Mucosa of descending colon (tissue), 3 donors: ENCODE measurements at regions not wholly inside any gene's neighbourhood (a gene's known extent, or its start where the extent isn't known, plus 50 kb on each side); places are given as distances from the start of the nearest gene placed in this dataset.

ENCODE experiments used
- ATAC-seq: fragments of 200-7000 bp; cut with Tn5 transposase; one replicate; pipeline ENCODE4 v1.9.1; 2020; ENCODE audit warnings: mild to moderate bottlenecking, moderate library complexity
- DNase-seq, 3 donors: peaks; one replicate each; pipeline ENCODE4 v3.0.0-alpha.2; 2020
- H3K36me3 ChIP-seq: fragments of 200-600 bp; one replicate; pipeline ENCODE4 v1.8.0; 2021; ENCODE audit warnings: low read depth, mild to moderate bottlenecking
- H3K4me1 ChIP-seq: fragments of 200-600 bp; one replicate; pipeline ENCODE4 v1.8.0; 2021; ENCODE audit warnings: low read depth, mild to moderate bottlenecking
- H3K4me3 ChIP-seq: fragments of 200-600 bp; one replicate; pipeline ENCODE4 v1.8.0; 2021; ENCODE audit warnings: mild to moderate bottlenecking
- H3K9me3 ChIP-seq: fragments of 200-600 bp; one replicate; pipeline ENCODE4 v1.8.0; 2021; ENCODE audit warnings: mild to moderate bottlenecking
- CTCF ChIP-seq: fragments of 200-600 bp; IDR thresholded peaks from one replicate; pipeline ENCODE4 v1.8.0; 2022; ENCODE audit warnings: antibody characterized with exemption, mild to moderate bottlenecking
- intact Hi-C, 2 donors: fragments of 100-400 bp; cut with DNase I in 1 of 2; cut with micrococcal nuclease in 1 of 2; formaldehyde crosslinking; loops; one replicate each; pipeline versions ENCODE4 v1.11.0 to v1.11.1; 2022; cut with DNase I, micrococcal nuclease
- donor health status: DM: no; HTN: no; CAD: no; lungs with moderate emphysema.
- donor health status: DM: no; HTN: no; CAD: no.
- donor health status: DM: no; HTN: yes; CAD: no.

- no peaks in the 10 kb centered on the region for H3K9me3 ChIP-seq
- no peak for DNase-seq
- intact Hi-C loops, result no loop called here
- H3K36me3 ChIP-seq, result no peaks in the 10 kb centered on the region
- H3K4me3 ChIP-seq, result no peak overlapping the region
- no peak for TF ChIP-seq CTCF
- no peak for ATAC-seq
- no peaks in the 10 kb centered on the region for H3K4me1 ChIP-seq
Measured at GRCh38 chr2:21715887-21716286, 592.1 kb downstream of the TDRD15 start.

GRCh38 chr2:21727101-21727500 is 603.3 kb downstream of the TDRD15 start:
- no peak for TF ChIP-seq CTCF
- Histone ChIP-seq H3K4me3 (no peak overlapping the region), H3K9me3 (no peaks in the 10 kb centered on the region), H3K36me3 (no peaks in the 10 kb centered on the region), H3K4me1 (no peaks in the 10 kb centered on the region)
- intact Hi-C loops, result no loop called here
- DNase-seq (no peak), ATAC-seq (no peak)

GRCh38 chr2:21728133-21728532 is 604.4 kb downstream of the TDRD15 start:
- DNase-seq (no peak), ATAC-seq (no peak)
- TF ChIP-seq CTCF, result no peak
- no peaks in the 10 kb centered on the region for H3K4me1 ChIP-seq
- no peaks in the 10 kb centered on the region for H3K9me3 ChIP-seq
- no peaks in the 10 kb centered on the region for H3K36me3 ChIP-seq
- intact Hi-C loops, result no loop called here
- H3K4me3 ChIP-seq, result no peak overlapping the region

- Histone ChIP-seq H3K9me3 (no peaks in the 10 kb centered on the region), H3K4me3 (no peak overlapping the region), H3K4me1 (no peaks in the 10 kb centered on the region), H3K36me3 (no peaks in the 10 kb centered on the region)
- no peak for TF ChIP-seq CTCF
- intact Hi-C loops, result no loop called here
- ATAC-seq (no peak), DNase-seq (no peak)
Measured at GRCh38 chr2:21730141-21730540, 606.4 kb downstream of the TDRD15 start.

GRCh38 chr2:21740484-21740883 is 616.7 kb downstream of the TDRD15 start:
- no peak for DNase-seq
- no peak for TF ChIP-seq CTCF
- Histone ChIP-seq H3K9me3 (no peaks in the 10 kb centered on the region), H3K4me1 (no peaks in the 10 kb centered on the region), H3K4me3 (no peak overlapping the region), H3K36me3 (no peaks in the 10 kb centered on the region)
- intact Hi-C loops, result no loop called here
- ATAC-seq, result no peak

- Histone ChIP-seq H3K4me3 (no peak overlapping the region), H3K9me3 (no peaks in the 10 kb centered on the region), H3K36me3 (no peaks in the 10 kb centered on the region), H3K4me1 (no peaks in the 10 kb centered on the region)
- DNase-seq (no peak), ATAC-seq (no peak)
- intact Hi-C loops, result no loop called here
- TF ChIP-seq CTCF, result no peak
Measured at GRCh38 chr2:21746499-21746898, 622.7 kb downstream of the TDRD15 start.
